Suprapubic skin (tissue), 4 donors: ENCODE measurements at regions not wholly inside any gene's neighbourhood (a gene's known extent, or its start where the extent isn't known, plus 50 kb on each side); places are given as distances from the start of the nearest gene placed in this dataset.

Source experiments
- DNase-seq, 2 donors: peaks; one replicate each; pipeline ENCODE4 v3.0.0-alpha.2; 2019; ENCODE audit warnings: low spot score in 2 of 2
- H3K27ac ChIP-seq: fragments of 200-600 bp; sonication (generic); one replicate; pipeline ENCODE4 v1.5.1; 2019
- H3K27me3 ChIP-seq: fragments of 200-600 bp; sonication (generic); one replicate; pipeline ENCODE4 v1.5.1; 2019
- H3K36me3 ChIP-seq: fragments of 200-600 bp; sonication (generic); one replicate; pipeline ENCODE4 v1.5.1; 2019
- H3K4me1 ChIP-seq: fragments of 200-600 bp; sonication (generic); one replicate; pipeline ENCODE4 v1.5.1; 2019
- H3K4me3 ChIP-seq: fragments of 200-600 bp; sonication (generic); one replicate; pipeline ENCODE4 v1.5.1; 2019; ENCODE audit warnings: mild to moderate bottlenecking
- H3K9me3 ChIP-seq: fragments of 200-600 bp; sonication (generic); one replicate; pipeline ENCODE4 v1.5.1; 2019
- CTCF ChIP-seq, 2 donors: fragments of 200-600 bp in 1 of 2; fragments of 450-650 bp in 1 of 2; sonication (generic) in 1 of 2; IDR thresholded peaks; one replicate each; pipeline ENCODE4 v1.5.1; 2016 to 2019; ENCODE audit warnings: antibody characterized with exemption in 2 of 2, mild to moderate bottlenecking in 1 of 2, moderate library complexity in 1 of 2
- EP300 ChIP-seq: sonication (generic); formaldehyde crosslinking; IDR thresholded peaks from one replicate; pipeline ENCODE4 v1.6.1; 2017; ENCODE audit warnings: antibody characterized with exemption
- POLR2A ChIP-seq, 2 donors: fragments of 450-650 bp; IDR thresholded peaks; one replicate each; pipeline ENCODE4 v1.6.1; 2017; ENCODE audit warnings: antibody characterized with exemption in 2 of 2, mild to moderate bottlenecking in 2 of 2, moderate library complexity in 2 of 2
- POLR2AphosphoS5 ChIP-seq, 3 donors: sonication (generic); formaldehyde crosslinking; IDR thresholded peaks; one replicate each; pipeline ENCODE4 v1.6.1; 2017; ENCODE audit warnings: antibody characterized with exemption in 3 of 3
- WGBS: methylation state at CpG from one replicate; pipeline ENCODE4 v1.1.5; 2018; 5-methylcytosine and 5-hydroxymethylcytosine counted together

- no peak for DNase-seq
- no peak for TF ChIP-seq EP300
- no peak for TF ChIP-seq CTCF (IDR thresholded peaks at IDR 0.05)
- TF ChIP-seq POLR2A (IDR thresholded peaks at IDR 0.05): no peak
- TF ChIP-seq POLR2AphosphoS5 (IDR thresholded peaks at IDR 0.05): no peak
- H3K9me3 ChIP-seq: no peaks in the 10 kb centered on the region
- H3K36me3 ChIP-seq: no peaks in the 10 kb centered on the region
- H3K27ac ChIP-seq: no peak overlapping the region
- no peak overlapping the region for H3K4me3 ChIP-seq
- 35% methylated on average over 6 of the region's 6 CpGs for WGBS
- H3K27me3 ChIP-seq: no peaks in the 10 kb centered on the region
- no peaks in the 10 kb centered on the region for H3K4me1 ChIP-seq
Observed at GRCh38 chr10:45076891-45077290, 76.2 kb downstream of the ZNF22 start.

DNA sequence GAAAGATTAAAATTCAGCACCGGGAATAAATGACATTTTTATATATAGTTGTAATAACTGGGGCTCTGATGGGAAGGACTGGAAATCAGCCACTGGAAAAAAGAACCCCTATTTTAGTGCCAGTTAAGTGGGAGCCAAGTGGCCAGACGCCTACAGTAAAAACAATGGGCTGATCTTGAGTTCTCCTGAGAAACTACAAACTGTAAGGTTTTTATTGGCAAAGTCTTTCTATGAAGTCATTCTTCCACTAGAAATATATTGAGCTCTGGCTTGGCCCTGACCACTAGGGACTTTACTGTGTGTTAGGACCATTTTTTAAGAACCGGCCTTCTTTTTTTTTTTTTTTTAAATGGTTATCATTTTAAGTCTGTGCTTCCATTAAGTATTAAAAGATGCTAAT is 79.6 kb downstream of the ZNF22 start:
- no peak for DNase-seq
- H3K9me3 ChIP-seq: peaks cover 5% of the 10 kb centered on the region
- H3K4me1 ChIP-seq: no peaks in the 10 kb centered on the region
- 63% methylated on average over 3 of the region's 3 CpGs for WGBS
- no peaks in the 10 kb centered on the region for H3K27me3 ChIP-seq
- H3K27ac ChIP-seq: no peak overlapping the region
- TF ChIP-seq POLR2AphosphoS5 (IDR thresholded peaks at IDR 0.05) (no peak), CTCF (IDR thresholded peaks at IDR 0.05) (no peak), POLR2A (IDR thresholded peaks at IDR 0.05) (no peak), EP300 (no peak)
- no peaks in the 10 kb centered on the region for H3K36me3 ChIP-seq
- no peak overlapping the region for H3K4me3 ChIP-seq

DNA sequence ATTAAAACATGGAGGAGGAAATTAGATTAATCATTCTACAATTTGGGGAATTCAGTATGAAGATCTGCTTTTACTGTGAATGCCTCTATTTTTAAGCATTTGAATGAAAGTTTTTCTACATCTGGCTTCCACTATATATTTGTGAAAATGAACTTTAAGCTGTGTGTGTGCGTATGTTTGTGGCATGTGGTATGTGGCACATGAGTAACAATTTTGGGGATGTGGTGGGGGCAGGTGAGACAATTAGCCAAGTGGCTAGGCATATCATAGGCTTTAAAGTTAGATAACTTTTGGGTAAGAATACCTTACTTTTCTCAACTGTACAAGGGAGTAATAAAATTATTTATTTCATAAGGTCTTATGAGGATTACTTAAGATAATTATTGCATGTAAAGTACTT is 81.5 kb downstream of the ZNF22 start:
- Histone ChIP-seq H3K27me3 (no peaks in the 10 kb centered on the region), H3K4me1 (no peaks in the 10 kb centered on the region)
- 82% methylated on average over 1 of the region's 1 CpG for WGBS

DNA sequence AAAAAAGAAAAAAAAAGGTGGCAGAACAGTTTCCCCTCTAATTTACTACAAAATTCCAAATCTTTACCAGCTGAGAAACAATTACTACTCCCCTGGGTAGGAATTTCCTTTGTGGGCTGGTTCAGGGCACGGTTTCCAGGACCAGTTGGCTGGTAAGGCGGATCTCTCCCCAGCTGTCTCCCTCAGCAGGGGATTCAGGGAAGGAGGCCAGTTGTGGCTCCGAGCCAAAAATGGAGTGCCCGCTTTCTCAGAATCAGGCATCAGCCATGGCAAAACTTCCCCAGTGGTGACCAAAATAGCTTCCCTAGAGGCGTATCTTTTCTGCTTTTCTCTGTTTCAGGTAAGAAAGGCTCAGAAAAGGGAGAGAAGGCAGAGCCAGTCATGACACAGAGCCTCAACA is 91.2 kb downstream of the ZNF22 start:
- no peak overlapping the region for H3K27ac ChIP-seq
- no peak for DNase-seq
- no peaks in the 10 kb centered on the region for H3K9me3 ChIP-seq
- H3K27me3 ChIP-seq: peaks cover 2% of the 10 kb centered on the region
- H3K4me3 ChIP-seq: no peak overlapping the region
- no peaks in the 10 kb centered on the region for H3K4me1 ChIP-seq
- no peaks in the 10 kb centered on the region for H3K36me3 ChIP-seq
- 75% methylated on average over 5 of the region's 5 CpGs for WGBS
- TF ChIP-seq POLR2A (IDR thresholded peaks at IDR 0.05): no peak
- TF ChIP-seq CTCF (IDR thresholded peaks at IDR 0.05): no peak
- TF ChIP-seq POLR2AphosphoS5 (IDR thresholded peaks at IDR 0.05): no peak
- TF ChIP-seq EP300: no peak

More for the DNA sequence above, 81.5 kb downstream of the ZNF22 start:
- Histone ChIP-seq H3K4me3 (no peak overlapping the region), H3K27ac (no peak overlapping the region), H3K36me3 (no peaks in the 10 kb centered on the region), H3K9me3 (peaks cover 14% of the 10 kb centered on the region)
- DNase-seq: no peak
- TF ChIP-seq POLR2AphosphoS5 (IDR thresholded peaks at IDR 0.05): no peak
- no peak for TF ChIP-seq POLR2A (IDR thresholded peaks at IDR 0.05)
- TF ChIP-seq CTCF (IDR thresholded peaks at IDR 0.05): no peak
- no peak for TF ChIP-seq EP300

DNA sequence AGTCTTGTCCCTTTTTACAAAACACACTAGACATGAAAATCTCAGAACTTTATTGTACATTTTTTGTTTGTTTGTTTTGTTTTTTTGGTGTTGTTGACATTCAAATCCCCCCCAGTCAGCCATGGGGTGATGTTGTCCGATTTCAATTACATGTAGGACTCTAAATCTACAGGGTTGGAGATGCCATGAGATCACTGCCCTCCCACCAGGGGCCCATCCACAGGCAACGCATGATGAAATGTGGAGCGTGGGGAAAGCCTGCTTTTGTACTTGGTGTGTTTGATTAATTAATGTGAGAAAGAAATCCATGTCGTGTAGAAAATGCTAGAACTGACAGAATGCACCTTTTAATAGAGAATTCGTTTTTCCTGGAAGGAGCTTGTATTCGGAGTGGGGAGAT is 93.2 kb downstream of the ZNF22 start:
- no peak overlapping the region for H3K4me3 ChIP-seq
- 80% methylated on average over 6 of the region's 6 CpGs for WGBS
- DNase-seq: no peak
- no peaks in the 10 kb centered on the region for H3K36me3 ChIP-seq
- no peak overlapping the region for H3K27ac ChIP-seq
- H3K4me1 ChIP-seq: no peaks in the 10 kb centered on the region
- TF ChIP-seq POLR2AphosphoS5 (IDR thresholded peaks at IDR 0.05) (no peak), EP300 (no peak), CTCF (IDR thresholded peaks at IDR 0.05) (no peak), POLR2A (IDR thresholded peaks at IDR 0.05) (no peak)
- H3K9me3 ChIP-seq: no peaks in the 10 kb centered on the region
- H3K27me3 ChIP-seq: peaks cover 2% of the 10 kb centered on the region
